Keratinocyte (primary cell): ENCODE measurements at regions not wholly inside any gene's neighbourhood (a gene's known extent, or its start where the extent isn't known, plus 50 kb on each side); places are given as distances from the start of the nearest gene placed in this dataset.

Experiments used
- DNase-seq: peaks from one replicate; pipeline ENCODE4 v3.0.0-alpha.2; 2011; ENCODE audit warnings: low read depth, missing footprints, low spot score
- FAIRE-seq: peaks from 2 replicates; lab custom pipeline; 2011; peaks lifted over from hg19 to GRCh38; lab: Jason Lieb, UNC
- H2AFZ ChIP-seq: 2 replicates; pipeline ENCODE4 v1.6.0; 2012; ENCODE audit warnings: low read length, control low read depth, inconsistent platforms; ENCODE audit not compliant: control insufficient read depth
- H3K27ac ChIP-seq: 2 replicates; pipeline ENCODE4 v1.5.1; 2011; ENCODE audit warnings: low read length; ENCODE audit not compliant: control insufficient read depth, insufficient read depth
- H3K27me3 ChIP-seq: 3 replicates; pipeline ENCODE4 v1.6.0; 2011; ENCODE audit warnings: low read length; ENCODE audit not compliant: control insufficient read depth, insufficient read depth; ENCODE audit errors: extremely low read depth
- H3K36me3 ChIP-seq, 2 experiments: 2 replicates in 1 of 2; 3 replicates in 1 of 2; pipeline ENCODE4 v1.5.1; 2011; ENCODE audit warnings: low read length in 2 of 2, mild to moderate bottlenecking in 1 of 2; ENCODE audit not compliant: control insufficient read depth in 2 of 2, insufficient read depth in 2 of 2; ENCODE audit errors: extremely low read depth in 1 of 2
- H3K4me1 ChIP-seq: 3 replicates; pipeline ENCODE4 v1.5.1; 2011; ENCODE audit warnings: low read length; ENCODE audit not compliant: control insufficient read depth, insufficient read depth; ENCODE audit errors: extremely low read depth
- H3K4me2 ChIP-seq: 3 replicates; pipeline ENCODE4 v1.6.0; 2011; ENCODE audit warnings: low read depth, low read length; ENCODE audit not compliant: control insufficient read depth, insufficient read depth; ENCODE audit errors: extremely low read depth
- H3K4me3 ChIP-seq, 3 experiments: fragments of 200-600 bp in 1 of 3; sonication (generic) in 1 of 3; 2 replicates in 2 of 3; 3 replicates in 1 of 3; pipeline ENCODE4 v1.5.1; 2011 to 2016; ENCODE audit warnings: low read length in 3 of 3, mild to moderate bottlenecking in 3 of 3, control low read depth in 2 of 3, inconsistent platforms in 1 of 3, low read depth in 1 of 3, mixed read lengths in 1 of 3, mixed run types in 1 of 3, moderate library complexity in 1 of 3; ENCODE audit not compliant: control insufficient read depth in 2 of 3, insufficient read depth in 2 of 3; ENCODE audit errors: extremely low read depth in 1 of 3
- H3K79me2 ChIP-seq: 2 replicates; pipeline ENCODE4 v1.6.0; 2012; ENCODE audit warnings: low read length; ENCODE audit not compliant: control insufficient read depth, insufficient read depth
- H3K9ac ChIP-seq: 3 replicates; pipeline ENCODE4 v1.6.0; 2011; ENCODE audit warnings: low read length; ENCODE audit not compliant: control insufficient read depth, insufficient read depth; ENCODE audit errors: extremely low read depth
- H3K9me1 ChIP-seq: 3 replicates; pipeline ENCODE4 v1.6.0; 2011; ENCODE audit warnings: low read length; ENCODE audit not compliant: control insufficient read depth, insufficient read depth; ENCODE audit errors: extremely low read depth
- H3K9me3 ChIP-seq: 2 replicates; pipeline ENCODE4 v1.5.1; 2012; ENCODE audit warnings: low read depth, low read length; ENCODE audit not compliant: control insufficient read depth
- H4K20me1 ChIP-seq: 3 replicates; pipeline ENCODE4 v1.6.0; 2011; ENCODE audit warnings: low read length; ENCODE audit not compliant: control insufficient read depth, insufficient read depth; ENCODE audit errors: extremely low read depth
- EZH2 ChIP-seq: IDR thresholded peaks from one replicate; pipeline ENCODE4 v1.6.1; 2012; ENCODE audit warnings: inconsistent platforms, mild to moderate bottlenecking, low read length, moderate library complexity
- dilution Hi-C: fragments of 300-500 bp; cut with MboI; formaldehyde crosslinking; loops from one replicate; pipeline ENCODE4 v1.7.0; 2020; ENCODE audit warnings: low sequenced_read_pairs; ENCODE audit not compliant: extremely low pct_ligation_motif_present
- TF ChIP-seq, protein P1 (sequence below), 3 experiments: IDR thresholded peaks in 1 of 3; conservative IDR thresholded peaks in 1 of 3; optimal IDR thresholded peaks in 1 of 3; 2 replicates in 2 of 3; 3 replicates in 1 of 3; pipeline versions ENCODE3 to v1.5.1; 2011; ENCODE audit warnings: low read length in 3 of 3, mild to moderate bottlenecking in 3 of 3, moderate library complexity in 2 of 3, control low read depth in 1 of 3, inconsistent platforms in 1 of 3; ENCODE audit not compliant: insufficient read depth in 2 of 3; ENCODE audit errors: extremely low read depth in 1 of 3

- Histone ChIP-seq H4K20me1 (no peaks in the 10 kb centered on the region), H3K9me3 (no peaks in the 10 kb centered on the region), H3K27ac (no peak overlapping the region), H3K4me2 (no peak overlapping the region), H3K27me3 (no peaks in the 10 kb centered on the region), H3K9ac (no peak overlapping the region), H3K4me3 (no peak overlapping the region), H3K9me1 (no peaks in the 10 kb centered on the region), H3K79me2 (no peaks in the 10 kb centered on the region), H3K4me1 (peaks cover 20% of the 10 kb centered on the region), H3K36me3 (no peaks in the 10 kb centered on the region), H2AFZ (no peak overlapping the region)
- DNase-seq, result no peak
- TF ChIP-seq, protein P1, sequence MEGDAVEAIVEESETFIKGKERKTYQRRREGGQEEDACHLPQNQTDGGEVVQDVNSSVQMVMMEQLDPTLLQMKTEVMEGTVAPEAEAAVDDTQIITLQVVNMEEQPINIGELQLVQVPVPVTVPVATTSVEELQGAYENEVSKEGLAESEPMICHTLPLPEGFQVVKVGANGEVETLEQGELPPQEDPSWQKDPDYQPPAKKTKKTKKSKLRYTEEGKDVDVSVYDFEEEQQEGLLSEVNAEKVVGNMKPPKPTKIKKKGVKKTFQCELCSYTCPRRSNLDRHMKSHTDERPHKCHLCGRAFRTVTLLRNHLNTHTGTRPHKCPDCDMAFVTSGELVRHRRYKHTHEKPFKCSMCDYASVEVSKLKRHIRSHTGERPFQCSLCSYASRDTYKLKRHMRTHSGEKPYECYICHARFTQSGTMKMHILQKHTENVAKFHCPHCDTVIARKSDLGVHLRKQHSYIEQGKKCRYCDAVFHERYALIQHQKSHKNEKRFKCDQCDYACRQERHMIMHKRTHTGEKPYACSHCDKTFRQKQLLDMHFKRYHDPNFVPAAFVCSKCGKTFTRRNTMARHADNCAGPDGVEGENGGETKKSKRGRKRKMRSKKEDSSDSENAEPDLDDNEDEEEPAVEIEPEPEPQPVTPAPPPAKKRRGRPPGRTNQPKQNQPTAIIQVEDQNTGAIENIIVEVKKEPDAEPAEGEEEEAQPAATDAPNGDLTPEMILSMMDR (optimal IDR thresholded peaks at IDR 0.05 in 1 of 3, IDR thresholded peaks at IDR 0.05 in 1 of 3, conservative IDR thresholded peaks at IDR 0.05 in 1 of 3; ENCODE audit: extremely low read depth in 1 of 3, insufficient read depth in 2 of 3, low read length in 3 of 3), result no peak
- TF ChIP-seq EZH2, result no peak
- FAIRE-seq, result no peak
- dilution Hi-C loops, result no loop called here
These were observed 207.4 kb upstream of the EEA1 start for GRCh38 chr12:93136253-93137055.

GRCh38 chr12:93137656-93138612 is 208.8 kb upstream of the EEA1 start:
- no peaks in the 10 kb centered on the region for H3K36me3 ChIP-seq
- H4K20me1 ChIP-seq, result no peaks in the 10 kb centered on the region
- no peak overlapping the region for H3K9ac ChIP-seq
- H3K79me2 ChIP-seq, result no peaks in the 10 kb centered on the region
- peaks cover 20% of the 10 kb centered on the region for H3K4me1 ChIP-seq
- DNase-seq (peak; percentile 94), FAIRE-seq (peak; percentile 94)
- dilution Hi-C loops, result no loop called here
- no peaks in the 10 kb centered on the region for H3K9me1 ChIP-seq
- H3K27me3 ChIP-seq, result no peaks in the 10 kb centered on the region
- no peak overlapping the region for H3K4me3 ChIP-seq
- H2AFZ ChIP-seq, result no peak overlapping the region
- TF ChIP-seq EZH2, result no peak
- TF ChIP-seq, protein P1 (optimal IDR thresholded peaks at IDR 0.05 in 1 of 3, IDR thresholded peaks at IDR 0.05 in 1 of 3, conservative IDR thresholded peaks at IDR 0.05 in 1 of 3; ENCODE audit: extremely low read depth in 1 of 3, insufficient read depth in 2 of 3, low read length in 3 of 3), result no peak
- H3K4me2 ChIP-seq, result peak overlapping the region; percentile 47
- H3K27ac ChIP-seq, result peak overlapping the region; percentile 28
- no peaks in the 10 kb centered on the region for H3K9me3 ChIP-seq
